ENCODE measurements at regions not wholly inside any gene's neighbourhood (a gene's known extent, or its start where the extent isn't known, plus 50 kb on each side); places are given as distances from the start of the nearest gene placed in this dataset.

DNA sequence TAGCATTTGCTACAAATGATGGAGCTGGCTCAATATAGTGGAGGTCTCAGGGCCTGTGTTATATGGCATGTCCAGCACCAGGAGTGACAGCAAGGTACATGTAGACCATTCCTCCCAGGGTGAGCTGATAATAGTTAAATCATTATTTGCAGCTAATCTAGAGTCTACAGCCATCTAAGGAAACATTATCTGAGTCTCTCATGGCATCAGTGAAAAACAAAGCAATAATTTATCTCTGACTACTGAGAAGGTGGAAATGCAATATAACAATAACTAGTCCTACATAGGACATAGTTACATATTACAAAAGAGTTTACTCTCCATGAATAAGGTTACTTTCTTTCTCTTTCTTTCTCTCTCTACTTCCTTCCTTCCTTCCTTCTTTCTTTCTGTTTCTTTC lies 143.4 kb upstream of the KCNK2 start:
- TF ChIP-seq MXI1 (IDR thresholded peaks at IDR 0.05; ENCODE audit: borderline replicate concordance, low read depth, low read length) = no peak
- no peak for TF ChIP-seq NFE2L2 (IDR thresholded peaks at IDR 0.05; ENCODE audit: low read depth, low read length)
- no peak for TF ChIP-seq RCOR1 (IDR thresholded peaks at IDR 0.05; ENCODE audit: insufficient replicate concordance, low read length)
- TF ChIP-seq RFX5 (IDR thresholded peaks at IDR 0.05; ENCODE audit: low read depth, low read length) = no peak
- no peak for TF ChIP-seq FOS (IDR thresholded peaks at IDR 0.05; ENCODE audit: low read depth, low read length)
- intact Hi-C loops (cut with micrococcal nuclease) = no loop called here
- ChIA-PET CTCF (no interaction called here), POLR2A (ENCODE audit: unreplicated experiment) (no interaction called here)
- Histone ChIP-seq H2BK15ac (ENCODE audit: low read depth, low read length) (no peak overlapping the region; the same call in 2 of the 3 replicates), H3K4me1 (ENCODE audit: control insufficient read depth, insufficient read depth, low read length) (no peaks in the 10 kb centered on the region), H3K36me3 (ENCODE audit: control insufficient read depth, insufficient read depth, low read length) (no peaks in the 10 kb centered on the region), H3K9ac (ENCODE audit: low read depth, low read length) (no peak overlapping the region), H4K5ac (ENCODE audit: low read depth, low read length) (no peak overlapping the region), H4K20me1 (ENCODE audit: insufficient read depth, low read length) (no peaks in the 10 kb centered on the region), H3K4ac (ENCODE audit: low read depth, low read length) (no peak overlapping the region), H4K8ac (ENCODE audit: low read depth in 2 of 2, low read length in 2 of 2) (no peak overlapping the region), H3K4me3 (ENCODE audit: insufficient read depth, low read depth, low read length) (no peak overlapping the region), H3K4me2 (ENCODE audit: low read depth, low read length) (no peak overlapping the region), H2BK120ac (ENCODE audit: low read depth, low read length) (no peak overlapping the region; the same call in 1 of the 2 replicates), H3K9me3 (ENCODE audit: control insufficient read depth, insufficient read depth, low read length) (no peaks in the 10 kb centered on the region), H2BK5ac (ENCODE audit: low read depth, low read length, poor library complexity, severe bottlenecking) (no peak overlapping the region), H3K9me1 (ENCODE audit: insufficient read depth, low read length) (no peaks in the 10 kb centered on the region), H2BK20ac (ENCODE audit: low read depth, low read length) (no peak overlapping the region), H2AFZ (replicated peaks; ENCODE audit: low read length, poor library complexity) (no peak overlapping the region), H3K79me1 (ENCODE audit: low read depth in 1 of 2, low read length in 2 of 2) (no peaks in the 10 kb centered on the region), H3K18ac (ENCODE audit: low read depth, low read length) (no peak overlapping the region), H3K14ac (replicated peaks; ENCODE audit: low read depth, low read length) (no peak overlapping the region; the same call in 1 of the 2 replicates), H3K56ac (ENCODE audit: extremely low read depth, insufficient read depth, low read length) (no peak overlapping the region), H2AK5ac (ENCODE audit: low read depth, low read length) (0 out of 2 replicates have a peak overlapping the region, but pooled peaks have one; percentile 56), H3K27me3 (ENCODE audit: control insufficient read depth, insufficient read depth, low read length) (no peaks in the 10 kb centered on the region), H2AK9ac (replicated peaks; ENCODE audit: low read depth, low read length, poor library complexity) (no peak overlapping the region), H3K27ac (ENCODE audit: insufficient read depth, low read length) (no peak overlapping the region), H4K91ac (ENCODE audit: insufficient read depth, low read depth, low read length) (no peak overlapping the region), H3K23ac (ENCODE audit: low read depth, low read length) (no peak overlapping the region)
- no TSS peak for BruUV-seq (replicated peaks)
- in situ Hi-C loops (cut with MboI; ENCODE audit: low sequenced_read_pairs) = no loop called here
- dilution Hi-C loops (cut with HindIII; ENCODE audit: low sequenced_read_pairs, unreplicated experiment) = no loop called here
- ATAC-seq (ENCODE audit: low read depth) = no peak
- DNase-seq = no peak

Measured in IMR-90 (cell line).